GM12878 (cell line): ENCODE measurements at regions not wholly inside any gene's neighbourhood (a gene's known extent, or its start where the extent isn't known, plus 50 kb on each side); places are given as distances from the start of the nearest gene placed in this dataset.

Experiments
- ATAC-seq: fragments of 200-7000 bp; cut with Tn5 transposase; 3 replicates; pipeline ENCODE4 v1.9.1; 2020; ENCODE audit warnings: mild to moderate bottlenecking, moderate library complexity
- BruUV-seq: library from RNA; stranded (reverse); fragments of 400-500 nt; replicated peaks from 2 replicates; lab custom pipeline; 2021; lab: Mats Ljungman, UMichigan
- CTCF ChIA-PET: fragments of 300-600 bp; sonication (Branson Sonifier 250); formaldehyde crosslinking; extraction: SDS; loops from one replicate; lab custom pipeline; 2021; ENCODE audit warnings: inconsistent platforms; lab: Yijun Ruan, JAX
- POLR2A ChIA-PET: fragments of 350-600 bp; formaldehyde crosslinking; extraction: SDS; loops from one replicate; lab custom pipeline; 2021; ENCODE audit warnings: inconsistent platforms; lab: Charles Lee
- RAD21 ChIA-PET: fragments of 300-600 bp; sonication (Branson Sonifier 250); formaldehyde crosslinking; loops from one replicate; lab custom pipeline; 2023; ENCODE audit warnings: antibody characterized with exemption; ENCODE audit not compliant: unreplicated experiment; lab: Charles Lee
- SMC1A ChIA-PET: fragments of 300-600 bp; sonication (Branson Sonifier 250); formaldehyde crosslinking; loops from one replicate; lab custom pipeline; 2023; ENCODE audit not compliant: unreplicated experiment, uncharacterized antibody; lab: Charles Lee
- DNase-seq: peaks from one replicate; pipeline ENCODE4 v3.0.0-alpha.2; 2011; ENCODE audit warnings: low read depth, low spot score
- FAIRE-seq: peaks from 3 replicates; lab custom pipeline; 2011; peaks lifted over from hg19 to GRCh38; lab: Jason Lieb, UNC
- H2AFZ ChIP-seq: 2 replicates; pipeline ENCODE4 v1.6.0; 2011; ENCODE audit warnings: low read depth, low read length, control low read depth; ENCODE audit not compliant: control insufficient read depth
- H3K27ac ChIP-seq: 2 replicates; pipeline ENCODE4 v1.5.1; 2011; ENCODE audit warnings: control low read depth; ENCODE audit not compliant: control insufficient read depth, insufficient read depth
- H3K27me3 ChIP-seq, 2 experiments: replicated peaks in 1 of 2; 2 replicates each; pipeline versions ENCODE4 v1.6.0 to v1.6.1; 2011; ENCODE audit warnings: low read length in 1 of 2; ENCODE audit not compliant: control insufficient read depth in 2 of 2, insufficient read depth in 2 of 2
- H3K36me3 ChIP-seq, 2 experiments: 2 replicates each; pipeline ENCODE4 v1.5.1; 2011; ENCODE audit warnings: low read length in 1 of 2; ENCODE audit not compliant: control insufficient read depth in 2 of 2, insufficient read depth in 2 of 2
- H3K4me1 ChIP-seq: 2 replicates; pipeline ENCODE4 v1.6.1; 2011; ENCODE audit warnings: mild to moderate bottlenecking, low read length, moderate library complexity, mixed read lengths; ENCODE audit not compliant: control insufficient read depth, insufficient read depth
- H3K4me2 ChIP-seq: 2 replicates; pipeline ENCODE4 v1.6.0; 2011; ENCODE audit warnings: control low read depth; ENCODE audit not compliant: control insufficient read depth, insufficient read depth
- H3K4me3 ChIP-seq: fragments of 200-600 bp; sonication (generic); 2 replicates; pipeline ENCODE4 v1.5.1; 2016
- H3K79me2 ChIP-seq: 2 replicates; pipeline ENCODE4 v1.6.0; 2011; ENCODE audit warnings: low read length; ENCODE audit not compliant: control insufficient read depth, insufficient read depth
- H3K9ac ChIP-seq: 2 replicates; pipeline ENCODE4 v1.8.0; 2011; ENCODE audit warnings: low read length, control low read depth, mixed read lengths; ENCODE audit not compliant: control insufficient read depth, insufficient read depth
- H3K9me3 ChIP-seq: replicated peaks from 3 replicates; pipeline ENCODE4 v1.5.1; 2011; ENCODE audit warnings: mild to moderate bottlenecking, low read length; ENCODE audit not compliant: control insufficient read depth, insufficient read depth
- H4K20me1 ChIP-seq: 2 replicates; pipeline ENCODE4 v1.6.0; 2011; ENCODE audit not compliant: control insufficient read depth, insufficient read depth
- ASH2L ChIP-seq: fragments of 300-600, 200-600 bp; sonication (generic); IDR thresholded peaks from 2 replicates; pipeline ENCODE4 v1.6.1; 2017; ENCODE audit warnings: low read depth, mild to moderate bottlenecking, borderline replicate concordance
- ESRRA ChIP-seq: IDR thresholded peaks from 2 replicates; pipeline ENCODE4 v1.6.1; 2012; ENCODE audit warnings: mild to moderate bottlenecking, low read length, improper control_type of control experiment
- GATAD2B ChIP-seq: fragments of 450-650 bp; conservative IDR thresholded peaks from 2 replicates; pipeline ENCODE4 v1.6.1; 2017; ENCODE audit warnings: low read depth, mild to moderate bottlenecking, moderate library complexity
- IRF4 ChIP-seq: IDR thresholded peaks from 2 replicates; pipeline ENCODE4 v1.6.1; 2011; ENCODE audit warnings: low read depth, low read length
- JUNB ChIP-seq: IDR thresholded peaks from 2 replicates; pipeline ENCODE4 v1.6.1; 2016; ENCODE audit warnings: antibody characterized with exemption, mild to moderate bottlenecking
- MYC ChIP-seq: IDR thresholded peaks from 2 replicates; pipeline ENCODE4 v1.6.1; 2011; ENCODE audit warnings: mild to moderate bottlenecking, low read length, moderate library complexity, inconsistent platforms; ENCODE audit not compliant: insufficient read depth, insufficient replicate concordance, insufficient read length, severe bottlenecking
- NFYB ChIP-seq: IDR thresholded peaks from 2 replicates; pipeline ENCODE4 v1.6.1; 2011; ENCODE audit warnings: low read depth, mild to moderate bottlenecking, low read length, improper control_type of control experiment, moderate library complexity; ENCODE audit not compliant: insufficient read depth
- NR2F1 ChIP-seq: fragments of 450-650 bp; conservative IDR thresholded peaks from 2 replicates; pipeline ENCODE4 v1.6.1; 2017; ENCODE audit warnings: mild to moderate bottlenecking
- NRF1 ChIP-seq: conservative IDR thresholded peaks from 2 replicates; pipeline ENCODE4 v1.6.1; 2011; ENCODE audit warnings: mild to moderate bottlenecking, low read depth, low read length, improper control_type of control experiment
- POLR2AphosphoS5 ChIP-seq: IDR thresholded peaks from 2 replicates; pipeline ENCODE4 v1.6.1; 2011; ENCODE audit warnings: mild to moderate bottlenecking, low read length, inconsistent platforms
- POU2F2 ChIP-seq: IDR thresholded peaks from 3 replicates; pipeline ENCODE4 v1.6.1; 2011; ENCODE audit warnings: low read depth, mild to moderate bottlenecking, low read length, borderline replicate concordance
- RB1 ChIP-seq: fragments of 450-650 bp; formaldehyde crosslinking; IDR thresholded peaks from 2 replicates; pipeline ENCODE4 v1.6.1; 2017; ENCODE audit warnings: mild to moderate bottlenecking, borderline replicate concordance
- SIN3A ChIP-seq: IDR thresholded peaks from 2 replicates; pipeline ENCODE4 v1.6.1; 2012; ENCODE audit warnings: low read depth, low read length, improper control_type of control experiment
- SP1 ChIP-seq: IDR thresholded peaks from one replicate; pipeline ENCODE4 v1.6.1; 2011; ENCODE audit warnings: low read depth, low read length
- SREBF1 ChIP-seq: IDR thresholded peaks from 2 replicates; pipeline ENCODE4 v1.6.1; 2012; ENCODE audit warnings: mild to moderate bottlenecking, low read length
- TARDBP ChIP-seq: IDR thresholded peaks from 2 replicates; pipeline ENCODE4 v1.6.1; 2016; ENCODE audit warnings: borderline replicate concordance
- WGBS: methylation state at CpG from one replicate; pipeline ENCODE4 v1.1.6; 2016; ENCODE audit warnings: low lambda C conversion rate; ENCODE audit not compliant: insufficient replicate concordance, insufficient coverage; ENCODE audit errors: missing lambda C conversion rate; 5-methylcytosine and 5-hydroxymethylcytosine counted together
- in situ Hi-C: fragments of 300-500 bp; cut with MboI; formaldehyde crosslinking; loops from 9 replicates; pipeline ENCODE4 v1.14.3; 2018; ENCODE audit warnings: mixed read lengths
- intact Hi-C: fragments of 100-400 bp; cut with micrococcal nuclease; formaldehyde crosslinking; loops from one replicate; pipeline ENCODE4 v1.14.2; 2022; ENCODE audit not compliant: unreplicated experiment
- TF ChIP-seq, protein P1 (sequence below): IDR thresholded peaks from 2 replicates; pipeline ENCODE4 v1.6.1; 2011; ENCODE audit warnings: borderline replicate concordance, low read depth, mild to moderate bottlenecking, moderate library complexity, low read length; ENCODE audit not compliant: insufficient read depth, poor library complexity, severe bottlenecking

DNA sequence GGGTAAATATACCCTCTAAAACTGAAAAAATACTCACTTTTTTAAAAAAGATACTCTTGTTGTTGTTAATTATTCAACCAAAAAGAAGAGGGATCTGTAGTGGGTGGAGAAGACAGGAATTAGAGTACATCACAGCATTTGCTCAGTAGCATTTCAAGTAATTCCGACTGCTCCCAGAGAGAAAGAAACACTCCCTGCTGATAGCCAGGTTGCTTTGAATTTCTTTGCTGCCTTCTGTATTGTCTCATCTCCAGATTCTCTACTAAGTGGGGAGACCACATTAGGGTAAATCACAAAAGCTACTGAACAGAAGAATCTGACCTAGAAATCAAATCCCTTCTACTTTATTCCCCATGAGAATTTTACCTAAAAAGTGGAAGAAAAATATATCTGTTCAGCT lies 661.1 kb downstream of the BRINP3 start:
- ATAC-seq (no peak), DNase-seq (no peak), FAIRE-seq (no peak)
- H4K20me1 ChIP-seq, result no peaks in the 10 kb centered on the region
- ChIA-PET CTCF (no interaction called here), SMC1A (no interaction called here), POLR2A (no interaction called here), RAD21 (no interaction called here)
- H3K4me2 ChIP-seq, result no peak overlapping the region
- no peaks in the 10 kb centered on the region for H3K27me3 ChIP-seq
- no peaks in the 10 kb centered on the region for H3K4me1 ChIP-seq
- WGBS, result 38% methylated on average over 1 of the region's 1 CpG
- H3K4me3 ChIP-seq, result no peak overlapping the region
- H3K36me3 ChIP-seq, result no peaks in the 10 kb centered on the region
- H3K79me2 ChIP-seq, result no peaks in the 10 kb centered on the region
- no TSS peak for BruUV-seq
- in situ Hi-C loops, result loop anchor here (5.0 kb wide), 1 partner anchor 84 kb away; no protein-coding TSS in a partner anchor
- intact Hi-C loops, result loop anchor here (1.0 kb wide), 1 partner anchor 82 kb away; no protein-coding TSS in a partner anchor
- H2AFZ ChIP-seq, result no peak overlapping the region
- TF ChIP-seq POU2F2 (no peak), SP1 (no peak), MYC (no peak), NFYB (no peak), SIN3A (no peak)
- no peak overlapping the region for H3K9ac ChIP-seq
- H3K9me3 ChIP-seq, result no peaks in the 10 kb centered on the region
- H3K27ac ChIP-seq, result no peak overlapping the region

DNA sequence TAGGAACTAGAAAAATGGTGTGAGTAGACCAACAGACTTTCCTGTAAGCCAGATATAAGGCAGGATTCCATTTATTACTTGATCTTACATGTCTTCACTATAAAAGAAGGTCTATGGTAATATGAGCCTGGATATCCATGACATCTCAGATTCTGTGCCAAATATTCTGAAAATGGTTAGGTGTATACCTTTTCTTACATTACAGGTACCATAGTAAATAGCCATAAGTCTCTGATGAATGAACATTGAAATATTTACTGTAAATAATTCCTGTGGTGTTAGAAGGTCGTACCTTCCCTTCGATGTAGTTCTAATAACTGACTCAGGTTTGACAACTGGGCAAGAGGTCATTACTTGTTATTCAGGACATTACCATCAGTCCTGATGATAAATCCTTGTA lies 657.9 kb downstream of the BRINP3 start:
- WGBS, result 85% methylated on average over 2 of the region's 2 CpGs
- no peak for ATAC-seq
- TF ChIP-seq RB1, result no peak
- TF ChIP-seq NRF1, result no peak
- no peak for TF ChIP-seq TARDBP
- TF ChIP-seq JUNB, result no peak
- no peak for TF ChIP-seq ASH2L
- TF ChIP-seq GATAD2B, result no peak
- TF ChIP-seq POLR2AphosphoS5, result no peak
- TF ChIP-seq, protein P1, sequence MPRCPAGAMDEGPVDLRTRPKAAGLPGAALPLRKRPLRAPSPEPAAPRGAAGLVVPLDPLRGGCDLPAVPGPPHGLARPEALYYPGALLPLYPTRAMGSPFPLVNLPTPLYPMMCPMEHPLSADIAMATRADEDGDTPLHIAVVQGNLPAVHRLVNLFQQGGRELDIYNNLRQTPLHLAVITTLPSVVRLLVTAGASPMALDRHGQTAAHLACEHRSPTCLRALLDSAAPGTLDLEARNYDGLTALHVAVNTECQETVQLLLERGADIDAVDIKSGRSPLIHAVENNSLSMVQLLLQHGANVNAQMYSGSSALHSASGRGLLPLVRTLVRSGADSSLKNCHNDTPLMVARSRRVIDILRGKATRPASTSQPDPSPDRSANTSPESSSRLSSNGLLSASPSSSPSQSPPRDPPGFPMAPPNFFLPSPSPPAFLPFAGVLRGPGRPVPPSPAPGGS, result no peak
- TF ChIP-seq ESRRA, result no peak
- TF ChIP-seq NR2F1, result no peak
- TF ChIP-seq SREBF1, result no peak
- TF ChIP-seq IRF4, result no peak
- TF ChIP-seq POU2F2, result no peak

More for the DNA sequence above, 657.9 kb downstream of the BRINP3 start:
- H3K9me3 ChIP-seq, result no peaks in the 10 kb centered on the region
- H3K79me2 ChIP-seq, result no peaks in the 10 kb centered on the region
- no peaks in the 10 kb centered on the region for H3K27me3 ChIP-seq
- H3K27ac ChIP-seq, result no peak overlapping the region
- no TSS peak for BruUV-seq
- ChIA-PET RAD21 (no interaction called here), CTCF (no interaction called here), SMC1A (no interaction called here), POLR2A (no interaction called here)
- no peak overlapping the region for H3K9ac ChIP-seq
- intact Hi-C loops (no loop called here), in situ Hi-C loops (loop anchor here (5.0 kb wide), 1 partner anchor 87 kb away; no protein-coding TSS in a partner anchor)
- no peak for FAIRE-seq
- no peaks in the 10 kb centered on the region for H3K4me1 ChIP-seq
- H3K4me3 ChIP-seq, result no peak overlapping the region
- H3K36me3 ChIP-seq, result no peaks in the 10 kb centered on the region
- H4K20me1 ChIP-seq, result no peaks in the 10 kb centered on the region
- DNase-seq, result no peak
- no peak overlapping the region for H2AFZ ChIP-seq
- H3K4me2 ChIP-seq, result no peak overlapping the region
